K562 (cell line): ENCODE measurements at regions not wholly inside any gene's neighbourhood (a gene's known extent, or its start where the extent isn't known, plus 50 kb on each side); places are given as distances from the start of the nearest gene placed in this dataset.

Experiments used
- ATAC-seq: fragments of 200-7000 bp; cut with Tn5 transposase; 3 replicates; pipeline ENCODE4 v1.9.1; 2020; ENCODE audit warnings: moderate library complexity
- BruUV-seq: library from RNA; stranded (reverse); fragments of 400-500 nt; replicated peaks from 2 replicates; lab custom pipeline; 2021; lab: Mats Ljungman, UMichigan
- CTCF ChIA-PET: fragments of 300-600 bp; formaldehyde crosslinking; extraction: SDS; loops from one replicate; lab custom pipeline; 2021; ENCODE audit warnings: low intra/inter-chr PET ratio; lab: Yijun Ruan, JAX
- POLR2A ChIA-PET: fragments of 300-600, 350-650 bp; sonication (Branson Sonifier 250); formaldehyde crosslinking; extraction: SDS; loops from one replicate; lab custom pipeline; 2021; ENCODE audit warnings: antibody characterized with exemption, inconsistent platforms; lab: Yijun Ruan, JAX
- DNase-seq, 4 experiments: peaks; one replicate each; pipeline versions ENCODE4 v3.0.0 to v3.0.0-alpha.2; 2011 to 2018; ENCODE audit warnings: low spot score in 3 of 4, mixed read lengths in 3 of 4; ENCODE audit errors: extremely low read depth in 1 of 4
- FAIRE-seq: peaks from 2 replicates; lab custom pipeline; 2011; peaks lifted over from hg19 to GRCh38; lab: Jason Lieb, UNC
- H2AFZ ChIP-seq: 2 replicates; pipeline ENCODE4 v1.6.0; 2011; ENCODE audit warnings: low read depth, low read length, control low read depth, inconsistent platforms
- H3K27ac ChIP-seq: fragments of 200-600 bp; 3 replicates; pipeline ENCODE4 v1.8.0; 2011; ENCODE audit warnings: low read depth, mild to moderate bottlenecking, control low read depth, inconsistent platforms, low read length, moderate library complexity, mixed read lengths; ENCODE audit errors: extremely low read depth
- H3K27me3 ChIP-seq, 2 experiments: fragments of 300-600 bp in 1 of 2; 2 replicates in 1 of 2; 3 replicates in 1 of 2; pipeline versions ENCODE4 v1.6.0 to v1.8.0; 2011; ENCODE audit warnings: inconsistent platforms in 2 of 2, low read length in 2 of 2, mild to moderate bottlenecking in 1 of 2, mixed read lengths in 1 of 2, moderate library complexity in 1 of 2; ENCODE audit not compliant: control insufficient read depth in 2 of 2, insufficient read depth in 2 of 2
- H3K36me3 ChIP-seq: fragments of 300-600 bp; 3 replicates; pipeline ENCODE4 v1.8.0; 2011; ENCODE audit warnings: mild to moderate bottlenecking, low read length, inconsistent platforms; ENCODE audit not compliant: control insufficient read depth, insufficient read depth
- H3K4me1 ChIP-seq, 2 experiments: fragments of 200-600 bp in 1 of 2; replicated peaks in 1 of 2; 2 replicates in 1 of 2; 3 replicates in 1 of 2; pipeline versions ENCODE4 v1.5.1 to v1.8.0; 2011; ENCODE audit warnings: inconsistent platforms in 2 of 2, low read length in 2 of 2, mild to moderate bottlenecking in 1 of 2, mixed read lengths in 1 of 2, moderate library complexity in 1 of 2; ENCODE audit not compliant: control insufficient read depth in 2 of 2, insufficient read depth in 2 of 2
- H3K4me2 ChIP-seq: 2 replicates; pipeline ENCODE4 v1.6.1; 2011; ENCODE audit warnings: low read length, control low read depth, inconsistent platforms, mixed read lengths; ENCODE audit not compliant: insufficient read depth
- H3K4me3 ChIP-seq: fragments of 200-600 bp; sonication (generic), shearing (Covaris generic); 2 replicates; pipeline ENCODE4 v1.5.1; 2016; ENCODE audit warnings: control low read depth, inconsistent platforms
- H3K79me2 ChIP-seq: fragments of 200-600 bp; 3 replicates; pipeline ENCODE4 v1.8.0; 2011; ENCODE audit warnings: low read length, inconsistent platforms; ENCODE audit not compliant: control insufficient read depth, insufficient read depth
- H3K9ac ChIP-seq, 2 experiments: 2 replicates each; pipeline versions ENCODE4 v1.6.0 to v1.6.1; 2011; ENCODE audit warnings: low read depth in 2 of 2, low read length in 2 of 2, control low read depth in 1 of 2, inconsistent platforms in 1 of 2, mild to moderate bottlenecking in 1 of 2, mixed read lengths in 1 of 2; ENCODE audit not compliant: insufficient read depth in 1 of 2
- H3K9me1 ChIP-seq: one replicate; pipeline ENCODE4 v1.6.0; 2011; ENCODE audit warnings: inconsistent platforms, mild to moderate bottlenecking, low read length, moderate library complexity; ENCODE audit not compliant: control insufficient read depth, insufficient read depth
- H3K9me3 ChIP-seq: replicated peaks from 2 replicates; pipeline ENCODE4 v1.5.1; 2011; ENCODE audit warnings: low read depth, low read length, inconsistent platforms; ENCODE audit not compliant: control insufficient read depth, insufficient read depth
- H4K20me1 ChIP-seq: replicated peaks from 2 replicates; pipeline ENCODE4 v1.6.1; 2011; ENCODE audit warnings: low read length, inconsistent platforms, mixed read lengths; ENCODE audit not compliant: control insufficient read depth, insufficient read depth
- CHD2 ChIP-seq: IDR thresholded peaks from 2 replicates; pipeline ENCODE4 v1.6.1; 2011; ENCODE audit warnings: low read depth, low read length
- GATAD2B ChIP-seq: fragments of 450-650 bp; IDR thresholded peaks from 2 replicates; pipeline ENCODE4 v1.6.1; 2017; ENCODE audit warnings: mild to moderate bottlenecking, borderline replicate concordance
- NCOA1 ChIP-seq: fragments of 450-650 bp; IDR thresholded peaks from 2 replicates; pipeline ENCODE4 v1.6.1; 2016; ENCODE audit warnings: low read depth
- SMARCC2 ChIP-seq: fragments of 450-650 bp; IDR thresholded peaks from 2 replicates; pipeline ENCODE4 v1.6.1; 2017; ENCODE audit warnings: antibody characterized with exemption, moderate library complexity, mild to moderate bottlenecking, low read depth
- STAT6 ChIP-seq: sonication (generic); formaldehyde crosslinking; IDR thresholded peaks from 2 replicates; pipeline ENCODE4 v1.8.1; 2023; ENCODE audit warnings: mild to moderate bottlenecking, missing genetic modification reagents
- TAF7 ChIP-seq: fragments of 450-650 bp; IDR thresholded peaks from 2 replicates; pipeline ENCODE4 v1.6.1; 2016; ENCODE audit warnings: missing genetic modification characterization, missing compliant biosample characterization
- TFE3 ChIP-seq: fragments of 450-650 bp; formaldehyde crosslinking; IDR thresholded peaks from 2 replicates; pipeline ENCODE4 v1.4.0; 2020; ENCODE audit warnings: mild to moderate bottlenecking, mixed read lengths
- ZNF280B ChIP-seq: fragments of 250-450 bp; sonication (Bioruptor Pico); IDR thresholded peaks from 2 replicates; pipeline ENCODE4 v1.5.1; 2021; ENCODE audit warnings: mild to moderate bottlenecking
- ZNF449 ChIP-seq: fragments of 250-450 bp; sonication (Bioruptor Pico); IDR thresholded peaks from 2 replicates; pipeline ENCODE4 v1.8.0; 2022; ENCODE audit warnings: moderate library complexity, mild to moderate bottlenecking, inconsistent platforms
- WGBS: fragments of 100-300 bp; shearing (Covaris generic); methylation state at CpG from one replicate; pipeline ENCODE4 v1.1.6; 2016; ENCODE audit warnings: low coverage, mixed read lengths; ENCODE audit not compliant: insufficient coverage; ENCODE audit errors: missing lambda C conversion rate; 5-methylcytosine and 5-hydroxymethylcytosine counted together
- in situ Hi-C: fragments of 300-500 bp; cut with MboI; formaldehyde crosslinking; loops from 4 replicates; pipeline ENCODE4 v1.15.0; 2018; ENCODE audit warnings: inconsistent platforms, mixed read lengths
- intact Hi-C: fragments of 100-400 bp; cut with micrococcal nuclease; formaldehyde crosslinking; loops from 2 replicates; pipeline ENCODE4 v1.14.2; 2022

- no peak for TF ChIP-seq TFE3 (CRISPR knock-in tag)
- no peak for TF ChIP-seq TAF7
- TF ChIP-seq, all 486 proteins: peak for 0
Measured at GRCh38 chr4:68734095-68734494, 63.6 kb upstream of the UGT2B15 start (continued).

- Histone ChIP-seq H2AFZ (no peak overlapping the region), H3K27ac (no peak overlapping the region), H3K9me1 (no peaks in the 10 kb centered on the region), H3K4me1 (no peaks in the 10 kb centered on the region)
- intact Hi-C loops = no loop called here
- 0% methylated on average over 1 of the region's 1 CpG for WGBS
- CTCF ChIA-PET = no interaction called here
- TF ChIP-seq STAT6 (CRISPR knock-in tag) (no peak), ZNF280B (CRISPR knock-in tag) (no peak), NCOA1 (no peak), CHD2 (no peak), ZNF449 (no peak), SMARCC2 (no peak), GATAD2B (no peak)
- TF ChIP-seq, all 486 proteins: peak for 0
- FAIRE-seq = no peak
- H4K20me1 ChIP-seq = no peaks in the 10 kb centered on the region
- ATAC-seq = no peak
- no peak overlapping the region for H3K9ac ChIP-seq
- H3K27me3 ChIP-seq = no peaks in the 10 kb centered on the region
- no peaks in the 10 kb centered on the region for H3K9me3 ChIP-seq
- no TSS peak for BruUV-seq
- H3K4me3 ChIP-seq = no peak overlapping the region
- in situ Hi-C loops = no loop called here
- H3K4me2 ChIP-seq = no peak overlapping the region
- no peaks in the 10 kb centered on the region for H3K36me3 ChIP-seq
- H3K79me2 ChIP-seq = no peaks in the 10 kb centered on the region
- POLR2A ChIA-PET = interaction anchor here (0.7 kb wide), 1 partner anchor 1415 kb away, joined by 3 read pairs; no protein-coding TSS in a partner anchor
- DNase-seq = no peak
Measured at GRCh38 chr4:68735106-68735505, 64.7 kb upstream of the UGT2B15 start.
